ENCODE measurements at regions not wholly inside any gene's neighbourhood (a gene's known extent, or its start where the extent isn't known, plus 50 kb on each side); places are given as distances from the start of the nearest gene placed in this dataset.

DNA sequence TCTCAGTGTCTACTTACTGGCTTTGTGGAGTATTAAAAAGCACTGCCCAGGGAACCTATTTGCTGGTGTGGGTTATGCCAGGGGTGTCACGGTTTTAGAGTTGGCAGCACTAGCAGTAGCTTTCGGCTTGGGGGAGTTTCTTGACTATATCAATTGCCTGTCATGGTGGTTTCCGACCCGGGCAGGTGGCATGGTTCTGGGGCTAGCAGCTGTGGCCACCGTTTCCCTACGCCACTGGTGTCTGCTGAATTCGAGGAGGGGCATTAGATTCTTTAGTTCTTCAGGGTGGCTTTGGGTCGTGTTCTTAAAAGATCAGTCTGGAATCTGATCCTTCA lies 55.6 kb upstream of the FOXC1 start:
- DNase-seq: no peak

DNA sequence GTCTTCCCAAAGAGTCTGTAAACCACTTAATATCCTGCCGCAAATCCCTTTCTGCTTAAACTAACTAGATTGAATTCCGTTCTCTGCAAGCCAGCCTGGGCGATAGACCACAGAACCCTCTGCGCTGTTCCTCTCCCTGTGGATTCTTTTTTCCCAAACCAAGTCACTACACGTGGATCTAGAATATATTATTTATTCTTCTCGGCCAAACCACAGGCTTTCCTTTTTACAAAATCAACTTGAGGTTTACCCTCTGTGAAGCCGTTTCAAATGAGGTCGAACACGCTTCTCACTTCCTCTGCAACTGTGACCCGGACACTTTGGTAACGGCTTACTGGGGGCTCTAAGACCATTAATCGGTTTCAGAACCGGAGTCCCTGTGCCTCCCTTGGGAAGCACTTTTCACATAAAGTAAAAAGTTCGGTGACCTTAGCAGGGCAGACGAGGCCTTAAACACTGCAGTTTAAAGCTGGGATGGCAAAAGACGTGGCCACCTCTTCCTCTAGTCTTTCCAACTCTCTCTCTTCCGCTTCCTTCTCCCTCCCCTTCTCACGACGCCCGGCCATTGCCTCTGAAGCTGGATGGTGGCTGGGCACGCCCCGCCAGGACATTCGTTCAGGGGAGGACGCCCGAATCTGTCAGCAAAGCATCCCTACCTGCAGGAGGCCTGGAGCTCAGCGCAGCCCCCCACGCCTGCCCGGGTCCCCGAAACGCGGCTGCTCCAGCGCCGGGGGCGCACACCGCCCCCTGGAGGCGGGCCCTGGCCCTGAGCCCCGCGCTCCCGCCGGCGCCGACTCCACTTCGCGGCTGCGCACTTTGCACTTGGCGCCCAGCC lies 55.0 kb upstream of the FOXC1 start:
- DNase-seq: peak; percentile 80

- no peak for DNase-seq
Observed at GRCh38 chr6:1558388-1558787, 51.3 kb upstream of the FOXC1 start.
